HepG2 (cell line): ENCODE measurements at regions not wholly inside any gene's neighbourhood (a gene's known extent, or its start where the extent isn't known, plus 50 kb on each side); places are given as distances from the start of the nearest gene placed in this dataset.

Experiments used
- CEBPB ChIP-seq: IDR thresholded peaks from 2 replicates; pipeline ENCODE4 v1.6.1; 2011; ENCODE audit warnings: low read depth, low read length, improper control_type of control experiment, borderline replicate concordance
- CEBPG ChIP-seq: IDR thresholded peaks from 2 replicates; pipeline ENCODE4 v1.6.1; 2016
- GATAD1 ChIP-seq: IDR thresholded peaks from 2 replicates; pipeline ENCODE4 v1.6.1; 2016; ENCODE audit warnings: missing genetic modification reagents, missing compliant biosample characterization
- HNF4A ChIP-seq: sonication (generic); formaldehyde crosslinking; IDR thresholded peaks from 2 replicates; pipeline ENCODE4 v1.4.0; 2020; ENCODE audit warnings: missing genetic modification reagents
- IKZF5 ChIP-seq: IDR thresholded peaks from 2 replicates; pipeline ENCODE4 v1.6.1; 2018; ENCODE audit warnings: missing genetic modification reagents, mild to moderate bottlenecking, missing compliant biosample characterization
- KAT8 ChIP-seq: IDR thresholded peaks from 2 replicates; pipeline ENCODE4 v1.6.1; 2016; ENCODE audit warnings: missing genetic modification reagents, missing compliant biosample characterization
- KLF6 ChIP-seq: IDR thresholded peaks from 2 replicates; pipeline ENCODE4 v1.8.0; 2016; ENCODE audit warnings: missing biosample characterization, missing genetic modification reagents
- LCORL ChIP-seq, 2 experiments: fragments of 450-650 bp in 1 of 2; sonication (generic) in 1 of 2; formaldehyde crosslinking in 1 of 2; IDR thresholded peaks; 2 replicates each; pipeline versions ENCODE4 v1.5.0 to v1.6.1; 2017 to 2020; ENCODE audit warnings: antibody characterized with exemption in 1 of 2, missing genetic modification reagents in 1 of 2
- MIXL1 ChIP-seq: IDR thresholded peaks from 2 replicates; pipeline ENCODE4 v1.6.1; 2016
- PLSCR1 ChIP-seq: sonication (generic); formaldehyde crosslinking; IDR thresholded peaks from 2 replicates; pipeline ENCODE4 v1.5.0; 2020; ENCODE audit warnings: missing genetic modification reagents, mild to moderate bottlenecking, borderline replicate concordance
- POLR2AphosphoS5 ChIP-seq: IDR thresholded peaks from 2 replicates; pipeline ENCODE4 v1.6.1; 2012; ENCODE audit warnings: low read depth, low read length
- RELA ChIP-seq: sonication (generic); formaldehyde crosslinking; IDR thresholded peaks from 2 replicates; pipeline ENCODE4 v1.4.0; 2020; ENCODE audit warnings: missing genetic modification reagents
- SCMH1 ChIP-seq: sonication (generic); formaldehyde crosslinking; IDR thresholded peaks from 2 replicates; pipeline ENCODE4 v1.9.0; 2021; ENCODE audit warnings: missing genetic modification reagents, mild to moderate bottlenecking, borderline replicate concordance
- SMAD9 ChIP-seq: sonication (generic); formaldehyde crosslinking; IDR thresholded peaks from 2 replicates; pipeline ENCODE4 v1.5.1; 2020; ENCODE audit warnings: mild to moderate bottlenecking, missing genetic modification reagents
- SRSF9 ChIP-seq: fragments of 200-400 bp; formaldehyde crosslinking; IDR thresholded peaks from 2 replicates; pipeline ENCODE4 v1.6.1; 2018; ENCODE audit warnings: borderline replicate concordance, mild to moderate bottlenecking, low read depth, low read length; ENCODE audit not compliant: insufficient read depth, poor library complexity, severe bottlenecking
- TBX2 ChIP-seq: sonication (generic); formaldehyde crosslinking; IDR thresholded peaks from 2 replicates; pipeline ENCODE4 v1.5.0; 2020; ENCODE audit warnings: missing genetic modification reagents, mild to moderate bottlenecking, borderline replicate concordance
- THAP8 ChIP-seq: sonication (generic); formaldehyde crosslinking; IDR thresholded peaks from 2 replicates; pipeline ENCODE4 v1.5.1; 2020; ENCODE audit warnings: missing genetic modification reagents, mild to moderate bottlenecking, borderline replicate concordance
- ZBTB20 ChIP-seq: sonication (generic); formaldehyde crosslinking; IDR thresholded peaks from 2 replicates; pipeline ENCODE4 v1.8.1; 2023; ENCODE audit warnings: missing genetic modification reagents, low read depth, mild to moderate bottlenecking, borderline replicate concordance
- ZFY ChIP-seq: sonication (generic); formaldehyde crosslinking; IDR thresholded peaks from 2 replicates; pipeline ENCODE4 v1.4.0; 2020; ENCODE audit warnings: missing genetic modification reagents
- ZMAT3 ChIP-seq: sonication (generic); formaldehyde crosslinking; conservative IDR thresholded peaks from 2 replicates; pipeline ENCODE4 v1.7.0; 2021; ENCODE audit warnings: missing genetic modification reagents
- ZNF276 ChIP-seq: sonication (generic); formaldehyde crosslinking; IDR thresholded peaks from 2 replicates; pipeline ENCODE4 v1.4.0; 2020; ENCODE audit warnings: mild to moderate bottlenecking, low read depth, missing genetic modification reagents
- ZNF709 ChIP-seq: sonication (generic); formaldehyde crosslinking; IDR thresholded peaks from 2 replicates; pipeline ENCODE4 v1.5.0; 2020; ENCODE audit warnings: mild to moderate bottlenecking, missing genetic modification reagents
- ZNF792 ChIP-seq: IDR thresholded peaks from 2 replicates; pipeline ENCODE4 v1.6.1; 2016
- ZZZ3 ChIP-seq: sonication (generic); formaldehyde crosslinking; IDR thresholded peaks from 2 replicates; pipeline ENCODE4 v1.4.0; 2020; ENCODE audit warnings: missing genetic modification reagents, mild to moderate bottlenecking, borderline replicate concordance
- TF ChIP-seq, protein P1 (sequence below): sonication (generic); formaldehyde crosslinking; IDR thresholded peaks from 2 replicates; pipeline ENCODE4 v1.4.0; 2020; ENCODE audit warnings: missing genetic modification reagents
- TF ChIP-seq, protein P2 (sequence below): sonication (generic); formaldehyde crosslinking; IDR thresholded peaks from 2 replicates; pipeline ENCODE4 v1.4.0; 2020; ENCODE audit warnings: missing genetic modification reagents

- TF ChIP-seq ZBTB20 (CRISPR knock-in tag) (peak; percentile 47; the same call in 1 of the 2 replicates), MIXL1 (CRISPR knock-in tag) (0 out of 2 replicates have a peak, but pooled peaks have one; percentile 74), CEBPG (CRISPR knock-in tag) (peak; percentile 99), HNF4A (CRISPR knock-in tag) (peak; percentile 55; the same call in 1 of the 2 replicates), GATAD1 (CRISPR knock-in tag) (0 out of 2 replicates have a peak, but pooled peaks have one; percentile 35), SCMH1 (CRISPR knock-in tag) (no peak), POLR2AphosphoS5 (no peak), KLF6 (CRISPR knock-in tag) (0 out of 2 replicates have a peak, but pooled peaks have one; percentile 54), ZNF276 (CRISPR knock-in tag) (no peak), ZFY (CRISPR knock-in tag) (peak; percentile 57; the same call in 1 of the 2 replicates), CEBPB (peak; percentile 98), THAP8 (no peak), PLSCR1 (no peak), ZZZ3 (peak; percentile 37; the same call in 1 of the 2 replicates), RELA (CRISPR knock-in tag) (no peak), ZNF709 (no peak), LCORL (IDR thresholded peaks at IDR 0.05) (no peak), LCORL (CRISPR knock-in tag; IDR thresholded peaks at IDR 0.05) (0 out of 2 replicates have a peak, but pooled peaks have one; percentile 40), KAT8 (CRISPR knock-in tag) (peak; percentile 56; the same call in 1 of the 2 replicates), IKZF5 (CRISPR knock-in tag) (peak; percentile 78), SMAD9 (CRISPR knock-in tag) (no peak), ZNF792 (CRISPR knock-in tag) (peak; percentile 52; the same call in 1 of the 2 replicates), SRSF9 (no peak), ZMAT3 (CRISPR knock-in tag) (0 out of 2 replicates have a peak, but pooled peaks have one; percentile 41), TBX2 (CRISPR knock-in tag) (peak; percentile 49; the same call in 1 of the 2 replicates)
- TF ChIP-seq, protein P1, sequence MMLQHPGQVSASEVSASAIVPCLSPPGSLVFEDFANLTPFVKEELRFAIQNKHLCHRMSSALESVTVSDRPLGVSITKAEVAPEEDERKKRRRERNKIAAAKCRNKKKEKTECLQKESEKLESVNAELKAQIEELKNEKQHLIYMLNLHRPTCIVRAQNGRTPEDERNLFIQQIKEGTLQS (CRISPR knock-in tag): peak; percentile 86
- TF ChIP-seq, protein P2, sequence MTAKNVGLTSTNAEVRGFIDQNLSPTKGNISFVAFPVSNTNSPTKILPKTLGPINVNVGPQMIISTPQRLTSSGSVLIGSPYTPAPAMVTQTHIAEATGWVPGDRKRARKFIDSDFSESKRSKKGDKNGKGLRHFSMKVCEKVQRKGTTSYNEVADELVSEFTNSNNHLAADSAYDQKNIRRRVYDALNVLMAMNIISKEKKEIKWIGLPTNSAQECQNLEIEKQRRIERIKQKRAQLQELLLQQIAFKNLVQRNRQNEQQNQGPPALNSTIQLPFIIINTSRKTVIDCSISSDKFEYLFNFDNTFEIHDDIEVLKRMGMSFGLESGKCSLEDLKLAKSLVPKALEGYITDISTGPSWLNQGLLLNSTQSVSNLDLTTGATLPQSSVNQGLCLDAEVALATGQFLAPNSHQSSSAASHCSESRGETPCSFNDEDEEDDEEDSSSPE (CRISPR knock-in tag): peak; percentile 30; the same call in 1 of the 2 replicates
Observed at GRCh38 chr5:36373527-36374086, 71.9 kb upstream of the RANBP3L start (continued).
